BLaER1 treated with 17β-estradiol and CSF1 and Interleukin-3, amounts not matched to agents 10 nM and 100 nM (cell line): ENCODE measurements at regions not wholly inside any gene's neighbourhood (a gene's known extent, or its start where the extent isn't known, plus 50 kb on each side); places are given as distances from the start of the nearest gene placed in this dataset.

Experiments
- H3K27ac ChIP-seq, 11 experiments: shearing (Covaris generic); formaldehyde crosslinking; 2 replicates each; pipeline ENCODE4 v1.8.1; 2022
- H3K27me3 ChIP-seq, 11 experiments: shearing (Covaris generic); formaldehyde crosslinking; 2 replicates each; pipeline ENCODE4 v1.8.1; 2022
- H3K36me3 ChIP-seq, 11 experiments: shearing (Covaris generic); formaldehyde crosslinking; 2 replicates each; pipeline ENCODE4 v1.8.1; 2022
- H3K4me1 ChIP-seq, 10 experiments: shearing (Covaris generic); formaldehyde crosslinking; 2 replicates each; pipeline ENCODE4 v1.8.1; 2022
- H3K4me2 ChIP-seq, 11 experiments: shearing (Covaris generic); formaldehyde crosslinking; 2 replicates each; pipeline ENCODE4 v1.8.1; 2022
- H3K4me3 ChIP-seq, 10 experiments: shearing (Covaris generic); formaldehyde crosslinking; 2 replicates each; pipeline ENCODE4 v1.8.1; 2022
- H3K9ac ChIP-seq, 11 experiments: shearing (Covaris generic); formaldehyde crosslinking; 2 replicates each; pipeline ENCODE4 v1.8.1; 2022
- H3K9me3 ChIP-seq, 11 experiments: shearing (Covaris generic); formaldehyde crosslinking; replicated peaks in 1 of 11; 2 replicates each; pipeline ENCODE4 v1.8.1; 2022
- H4K20me1 ChIP-seq, 11 experiments: shearing (Covaris generic); formaldehyde crosslinking; 2 replicates each; pipeline ENCODE4 v1.8.1; 2022
- Cebpa-rat ChIP-seq, 11 experiments: shearing (Covaris generic); IDR thresholded peaks; 2 replicates each; pipeline ENCODE4 v1.8.1; 2022

DNA sequence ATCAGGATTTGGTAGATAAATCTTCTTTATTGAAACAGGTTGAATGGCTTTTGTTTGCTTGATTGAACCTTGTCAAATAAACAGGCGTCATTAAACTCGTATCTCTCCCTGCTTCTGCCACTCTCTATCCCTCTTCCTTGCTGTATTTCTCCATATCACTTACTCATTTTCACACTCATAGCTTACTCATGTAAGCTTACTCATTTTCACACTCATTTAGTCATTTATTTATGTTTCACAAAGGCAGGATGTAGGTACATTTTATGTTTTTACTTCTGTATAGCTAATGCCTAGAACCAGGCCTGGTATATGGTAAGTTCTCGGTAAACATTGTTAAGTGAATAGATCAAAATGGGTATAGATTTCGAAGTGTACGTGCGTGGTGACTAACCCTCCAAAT is 450.0 kb downstream of the PMP22 start:
- Histone ChIP-seq H3K9me3 (peaks cover 0 to 8% (median 0%) of the 10 kb centered on the region in 11 experiments; a peak in 4 of 22 replicates), H3K9ac (no peak overlapping the region), H3K4me3 (no peak overlapping the region), H3K4me2 (no peak overlapping the region), H3K27me3 (no peaks in the 10 kb centered on the region), H4K20me1 (no peaks in the 10 kb centered on the region), H3K27ac (no peak overlapping the region), H3K36me3 (no peaks in the 10 kb centered on the region), H3K4me1 (no peaks in the 10 kb centered on the region)
- no peak for TF ChIP-seq Cebpa-rat (IDR thresholded peaks at IDR 0.05)

DNA sequence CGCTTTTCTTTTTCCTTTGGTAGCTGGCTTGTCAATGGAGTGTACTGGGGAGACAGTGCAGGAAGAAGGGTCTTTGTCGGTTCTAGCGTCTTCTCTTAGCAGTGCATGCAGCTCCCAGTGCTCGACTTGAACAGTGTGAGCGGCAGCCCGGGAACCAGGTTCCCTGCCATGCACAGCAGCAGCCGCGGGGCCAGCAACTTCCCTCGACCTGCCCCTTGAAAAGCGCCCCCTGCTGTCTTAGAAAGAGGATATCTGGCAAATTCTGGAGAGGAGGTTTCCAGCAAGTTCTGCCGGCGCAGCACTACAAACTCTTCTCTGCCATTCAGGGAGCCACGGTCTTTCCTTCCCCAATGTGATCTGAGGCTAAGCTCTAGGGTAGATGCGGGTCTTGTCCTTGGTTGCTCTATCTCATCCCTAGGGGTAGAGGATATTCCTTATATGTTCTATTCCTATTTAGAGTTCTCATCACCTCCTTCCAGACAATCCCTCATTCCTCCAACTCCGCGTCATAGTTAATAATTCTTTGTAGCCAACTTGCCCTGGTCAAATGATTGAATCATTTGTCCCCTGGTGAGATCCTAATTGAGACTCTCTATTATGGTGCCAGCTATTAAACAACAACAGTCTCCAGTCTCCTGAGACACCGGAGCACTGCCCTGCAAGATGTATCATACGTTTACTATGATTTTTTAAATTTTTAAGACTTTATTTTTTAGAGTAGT is 451.3 kb downstream of the PMP22 start:
- Histone ChIP-seq H3K36me3 (no peaks in the 10 kb centered on the region), H3K27me3 (no peaks in the 10 kb centered on the region), H3K27ac (no peak overlapping the region), H3K4me2 (no peak overlapping the region), H3K9ac (no peak overlapping the region), H3K4me3 (no peak overlapping the region), H3K9me3 (peaks cover 0 to 6% (median 2%) of the 10 kb centered on the region in 11 experiments; a peak in 12 of 22 replicates), H3K4me1 (no peaks in the 10 kb centered on the region), H4K20me1 (no peaks in the 10 kb centered on the region)
- no peak for TF ChIP-seq Cebpa-rat (IDR thresholded peaks at IDR 0.05)

DNA sequence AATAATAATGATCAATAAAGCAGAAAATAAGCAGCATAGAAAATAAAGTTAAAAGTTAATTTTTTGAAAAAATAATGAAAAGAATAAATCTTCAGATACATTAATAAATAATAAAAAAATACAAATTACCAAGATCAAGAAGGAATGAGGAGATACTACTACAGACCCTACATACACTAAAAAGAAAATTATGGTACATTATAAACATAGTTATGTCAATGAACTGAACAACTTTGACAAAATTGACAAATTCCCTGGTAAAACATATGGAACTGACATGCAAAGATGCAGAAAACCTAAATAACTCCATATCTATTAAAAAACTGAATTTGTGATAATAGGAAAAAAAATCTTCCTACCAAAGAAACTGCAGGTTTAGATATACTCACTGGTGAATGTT is 456.7 kb downstream of the PMP22 start:
- Histone ChIP-seq H3K36me3 (no peaks in the 10 kb centered on the region), H3K4me3 (no peak overlapping the region), H3K4me2 (no peak overlapping the region), H3K9ac (no peak overlapping the region), H3K27me3 (no peaks in the 10 kb centered on the region), H3K4me1 (0 out of 20 replicates have a peak, but pooled peaks cover 0 to 9% (median 0%) of the 10 kb centered on the region in 10 experiments), H4K20me1 (no peaks in the 10 kb centered on the region), H3K9me3 (peaks cover 8 to 17% (median 13%) of the 10 kb centered on the region in 11 experiments), H3K27ac (no peak overlapping the region)
- TF ChIP-seq Cebpa-rat (IDR thresholded peaks at IDR 0.05): no peak

DNA sequence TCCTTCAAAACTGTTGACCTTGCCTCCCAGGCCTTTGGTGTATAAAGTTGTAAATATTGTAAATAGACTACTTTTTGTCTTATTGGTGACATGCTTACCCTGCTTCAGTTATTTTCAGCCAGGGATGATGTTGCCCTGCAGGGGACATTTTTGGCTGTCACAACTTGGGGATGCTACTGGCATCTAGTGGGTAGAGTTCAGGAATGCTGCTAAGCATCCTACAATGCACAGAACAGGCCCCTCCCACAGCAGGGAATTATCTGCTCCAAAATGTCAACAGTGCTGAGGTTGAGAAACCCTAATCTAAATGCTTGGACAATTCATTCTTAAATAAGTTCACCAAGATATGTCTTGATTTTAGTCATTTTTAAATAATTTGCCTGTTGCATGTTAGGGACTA is 459.8 kb downstream of the PMP22 start:
- TF ChIP-seq Cebpa-rat (IDR thresholded peaks at IDR 0.05): no peak
- H3K4me1 ChIP-seq: 0 out of 20 replicates have a peak, but pooled peaks cover 0 to 9% (median 0%) of the 10 kb centered on the region in 10 experiments
- no peaks in the 10 kb centered on the region for H3K27me3 ChIP-seq
- no peak overlapping the region for H3K4me3 ChIP-seq
- H3K9me3 ChIP-seq: peaks cover 8 to 24% (median 17%) of the 10 kb centered on the region in 11 experiments
- no peaks in the 10 kb centered on the region for H4K20me1 ChIP-seq
- H3K9ac ChIP-seq: no peak overlapping the region
- no peak overlapping the region for H3K4me2 ChIP-seq
- H3K36me3 ChIP-seq: no peaks in the 10 kb centered on the region
- H3K27ac ChIP-seq: no peak overlapping the region

DNA sequence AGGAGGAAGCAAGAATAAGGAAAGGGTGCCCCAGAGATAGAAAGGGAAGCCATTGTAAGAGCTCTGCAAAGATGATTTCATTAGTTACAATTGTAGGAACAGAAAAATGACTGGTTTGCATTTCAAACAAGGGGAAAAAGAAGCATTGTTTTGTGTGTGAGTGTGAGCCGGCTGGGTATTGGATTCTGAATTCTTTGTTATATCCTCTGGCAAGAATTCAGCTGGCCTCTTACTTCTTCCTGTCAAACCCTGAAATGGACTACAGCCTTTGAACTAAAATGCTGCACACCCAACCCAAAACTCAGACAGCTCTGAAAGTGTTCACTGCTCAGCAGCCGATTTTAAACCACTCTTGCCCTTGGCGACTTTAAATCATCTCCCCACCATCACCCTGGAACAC is 461.3 kb downstream of the PMP22 start:
- Histone ChIP-seq H3K27me3 (no peaks in the 10 kb centered on the region), H3K36me3 (no peaks in the 10 kb centered on the region), H3K4me1 (0 out of 20 replicates have a peak, but pooled peaks cover 0 to 9% (median 0%) of the 10 kb centered on the region in 10 experiments), H3K27ac (no peak overlapping the region), H4K20me1 (no peaks in the 10 kb centered on the region), H3K9me3 (peaks cover 8 to 27% (median 14%) of the 10 kb centered on the region in 11 experiments), H3K4me2 (no peak overlapping the region), H3K9ac (no peak overlapping the region), H3K4me3 (no peak overlapping the region)
- no peak for TF ChIP-seq Cebpa-rat (IDR thresholded peaks at IDR 0.05)

DNA sequence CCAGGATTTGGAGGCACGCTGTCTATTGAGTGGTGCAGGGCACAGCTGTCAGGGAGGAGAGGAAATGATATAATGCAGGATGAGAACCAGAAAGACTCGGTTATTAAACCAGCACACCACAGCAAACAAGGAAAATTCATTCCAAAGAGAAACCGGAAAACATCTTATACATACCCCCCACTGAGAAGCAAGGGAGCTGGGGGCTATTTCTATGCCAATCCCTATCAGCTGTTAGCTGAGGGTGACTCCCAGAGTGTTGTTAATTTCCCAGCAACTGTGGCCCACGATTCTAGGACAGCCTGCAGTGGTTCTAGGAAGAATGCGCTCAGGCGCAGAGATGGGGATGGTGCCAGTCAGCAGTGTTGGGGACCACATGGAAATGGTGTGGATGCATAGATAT is 467.3 kb downstream of the PMP22 start:
- no peak for TF ChIP-seq Cebpa-rat (IDR thresholded peaks at IDR 0.05)
- H3K9ac ChIP-seq: no peak overlapping the region
- no peak overlapping the region for H3K27ac ChIP-seq
- H3K4me2 ChIP-seq: no peak overlapping the region
- no peaks in the 10 kb centered on the region for H3K27me3 ChIP-seq
- peaks cover 0 to 13% (median 0%) of the 10 kb centered on the region in 11 experiments; a peak in 3 of 22 replicates for H3K9me3 ChIP-seq
- H3K4me1 ChIP-seq: peaks cover 0 to 13% (median 5%) of the 10 kb centered on the region in 10 experiments; a peak in 7 of 20 replicates
- no peak overlapping the region for H3K4me3 ChIP-seq
- no peaks in the 10 kb centered on the region for H3K36me3 ChIP-seq
- no peaks in the 10 kb centered on the region for H4K20me1 ChIP-seq

DNA sequence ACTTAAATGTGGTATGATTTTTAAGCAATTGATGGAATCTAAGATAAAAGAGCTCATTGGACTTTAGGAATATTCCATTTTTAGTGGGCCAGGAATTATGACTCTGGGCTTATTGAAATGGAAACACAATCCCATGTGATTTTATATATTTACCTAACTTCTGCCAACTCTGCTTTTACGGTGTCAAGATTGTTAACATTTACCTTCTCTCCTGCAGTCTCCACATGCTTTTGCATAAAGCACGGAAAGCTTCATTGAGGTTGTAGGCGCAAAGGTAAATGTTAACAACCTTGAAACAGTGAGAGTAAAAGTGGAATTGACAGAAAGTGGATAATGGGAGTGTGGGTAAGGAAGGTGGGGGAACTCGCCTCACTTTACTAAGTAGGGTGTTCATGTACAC is 468.1 kb downstream of the PMP22 start:
- no peak overlapping the region for H3K4me2 ChIP-seq
- H3K36me3 ChIP-seq: no peaks in the 10 kb centered on the region
- H3K27me3 ChIP-seq: no peaks in the 10 kb centered on the region
- no peak for TF ChIP-seq Cebpa-rat (IDR thresholded peaks at IDR 0.05)
- H3K4me3 ChIP-seq: no peak overlapping the region
- no peak overlapping the region for H3K27ac ChIP-seq
- H3K9me3 ChIP-seq: peaks cover 0 to 13% (median 0%) of the 10 kb centered on the region in 11 experiments; a peak in 3 of 22 replicates
- no peak overlapping the region for H3K9ac ChIP-seq
- no peaks in the 10 kb centered on the region for H4K20me1 ChIP-seq
- peaks cover 0 to 18% (median 9%) of the 10 kb centered on the region in 10 experiments; a peak in 14 of 20 replicates for H3K4me1 ChIP-seq

DNA sequence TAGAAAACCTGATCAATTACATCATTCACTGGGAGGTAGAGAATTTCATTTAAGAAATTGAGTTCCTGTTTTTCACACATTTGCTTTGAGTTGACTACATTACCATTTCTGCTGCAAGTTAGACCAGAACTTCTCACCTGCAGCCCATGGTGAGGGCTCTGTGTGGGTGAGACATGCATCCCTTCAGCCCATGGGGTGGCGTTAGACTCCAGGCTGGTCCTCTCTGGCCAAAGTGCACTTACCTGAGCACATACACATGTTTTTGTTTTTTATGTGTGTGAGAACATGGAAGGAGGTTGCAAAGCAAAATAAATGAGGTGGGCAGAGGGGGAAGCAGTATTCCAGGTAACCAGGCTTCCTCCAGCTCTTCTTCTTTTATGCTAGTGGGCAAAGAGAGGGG is 470.2 kb downstream of the PMP22 start:
- no peak overlapping the region for H3K9ac ChIP-seq
- H3K36me3 ChIP-seq: no peaks in the 10 kb centered on the region
- H3K27me3 ChIP-seq: no peaks in the 10 kb centered on the region
- H3K4me1 ChIP-seq: peaks cover 15 to 38% (median 27%) of the 10 kb centered on the region in 10 experiments
- no peak overlapping the region; a peak in 1 of 22 replicates for H3K4me2 ChIP-seq
- no peaks in the 10 kb centered on the region for H4K20me1 ChIP-seq
- no peak overlapping the region for H3K4me3 ChIP-seq
- H3K27ac ChIP-seq: no peak overlapping the region
- H3K9me3 ChIP-seq: 0 out of 22 replicates have a peak, but pooled peaks cover 0 to under 1% (median 0%) of the 10 kb centered on the region in 11 experiments
- no peak for TF ChIP-seq Cebpa-rat (IDR thresholded peaks at IDR 0.05)

DNA sequence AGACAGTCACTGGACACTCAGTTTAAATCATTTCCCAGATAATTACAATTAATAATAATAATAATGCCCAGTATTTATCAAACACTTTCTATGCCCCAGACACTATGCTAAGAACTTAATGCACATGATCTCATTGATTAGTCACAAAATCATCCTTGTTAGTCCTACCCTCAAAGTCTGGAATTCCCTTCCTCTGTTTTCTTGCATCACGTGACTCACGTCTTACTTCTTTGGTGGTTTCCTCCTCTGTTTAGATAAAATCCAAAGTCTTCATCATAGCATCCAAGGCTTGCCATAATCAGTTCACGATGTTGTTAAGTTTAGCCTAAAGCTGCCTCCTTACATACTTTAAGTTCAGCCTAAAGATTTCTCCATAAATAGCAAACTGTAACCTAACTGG is 471.9 kb downstream of the PMP22 start:
- Histone ChIP-seq H3K4me2 (peak overlapping the region in 1 of 11 experiments; percentile 87; a peak in 1 of 22 replicates), H3K27ac (no peak overlapping the region), H3K4me1 (peaks cover 20 to 52% (median 37%) of the 10 kb centered on the region in 10 experiments), H3K9ac (no peak overlapping the region), H3K36me3 (no peaks in the 10 kb centered on the region), H3K4me3 (no peak overlapping the region), H3K9me3 (no peaks in the 10 kb centered on the region), H3K27me3 (no peaks in the 10 kb centered on the region), H4K20me1 (no peaks in the 10 kb centered on the region)
- no peak for TF ChIP-seq Cebpa-rat (IDR thresholded peaks at IDR 0.05)

DNA sequence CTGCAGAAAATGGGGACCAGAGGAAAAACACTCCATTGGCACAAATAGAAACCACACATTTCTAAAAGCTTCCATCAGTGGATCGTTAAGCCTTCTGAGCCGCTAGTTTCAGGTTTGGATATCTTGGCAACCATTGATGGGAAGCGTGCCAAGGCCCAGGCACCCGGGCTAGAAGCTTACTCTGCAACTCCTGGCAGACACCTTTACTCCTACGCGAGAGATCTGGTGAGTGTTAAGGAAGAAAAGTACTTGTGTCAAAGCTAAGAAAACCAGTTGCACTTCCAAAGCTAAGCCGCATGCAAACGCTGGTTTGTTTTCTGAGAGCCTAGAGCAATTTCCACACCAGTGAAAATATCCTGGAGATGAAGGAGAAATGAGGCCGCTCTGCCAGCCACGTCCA is 472.4 kb downstream of the PMP22 start:
- Histone ChIP-seq H3K36me3 (no peaks in the 10 kb centered on the region), H3K4me3 (no peak overlapping the region), H4K20me1 (no peaks in the 10 kb centered on the region), H3K27ac (no peak overlapping the region), H3K4me1 (peaks cover 20 to 52% (median 37%) of the 10 kb centered on the region in 10 experiments), H3K9me3 (no peaks in the 10 kb centered on the region), H3K9ac (no peak overlapping the region), H3K27me3 (no peaks in the 10 kb centered on the region), H3K4me2 (peak overlapping the region in 4 of 11 experiments; percentile 23 to 87 (median 52); a peak in 4 of 22 replicates)
- TF ChIP-seq Cebpa-rat (IDR thresholded peaks at IDR 0.05): no peak
